ENCODE measurements at regions not wholly inside any gene's neighbourhood (a gene's known extent, or its start where the extent isn't known, plus 50 kb on each side); places are given as distances from the start of the nearest gene placed in this dataset.

GRCh38 chr2:160564591-160564990, 71.0 kb upstream of the RBMS1 start:
- POLR2A ChIA-PET, result no interaction called here
- Histone ChIP-seq H3K9me3 (ENCODE audit: control extremely low read depth in 1 of 5, control insufficient read depth in 4 of 5, insufficient read depth in 2 of 5, low read depth in 1 of 5, low read length in 4 of 5) (no peaks in the 10 kb centered on the region), H3K4me1 (ENCODE audit: control extremely low read depth in 1 of 4, control insufficient read depth in 4 of 4, insufficient read depth in 4 of 4, low read length in 3 of 4) (peaks cover 0 to 8% (median 5%) of the 10 kb centered on the region in 4 experiments), H3K27ac (ENCODE audit: insufficient read depth in 1 of 2, low read depth in 1 of 2, low read length in 2 of 2, poor library complexity in 1 of 2, severe bottlenecking in 2 of 2) (no peak overlapping the region), H3K36me3 (ENCODE audit: control insufficient read depth in 4 of 4, insufficient read depth in 4 of 4, low read length in 3 of 4) (no peaks in the 10 kb centered on the region), H3K4me3 (ENCODE audit: control insufficient read depth in 1 of 7, extremely low read depth in 1 of 7, insufficient read depth in 4 of 7, low read depth in 2 of 7, low read length in 6 of 7) (no peak overlapping the region), H3K27me3 (replicated peaks in 2 of 5; ENCODE audit: control insufficient read depth in 4 of 5, insufficient read depth in 5 of 5, low read length in 4 of 5) (no peaks in the 10 kb centered on the region)
- CTCF ChIA-PET, result interaction anchor here (1.5 kb wide), 1 partner anchor 15 kb away, joined by 3 read pairs; no protein-coding TSS in a partner anchor
- DNase-seq, result peak in 2 of 3 donors; percentile 15 to 27

- no peaks in the 10 kb centered on the region for H3K36me3 ChIP-seq (ENCODE audit: control insufficient read depth in 4 of 4, insufficient read depth in 4 of 4, low read length in 3 of 4)
- H3K4me3 ChIP-seq (ENCODE audit: control insufficient read depth in 1 of 7, extremely low read depth in 1 of 7, insufficient read depth in 4 of 7, low read depth in 2 of 7, low read length in 6 of 7), result no peak overlapping the region
- H3K9me3 ChIP-seq (ENCODE audit: control extremely low read depth in 1 of 5, control insufficient read depth in 4 of 5, insufficient read depth in 2 of 5, low read depth in 1 of 5, low read length in 4 of 5), result no peaks in the 10 kb centered on the region
- peaks cover 0 to 8% (median 6%) of the 10 kb centered on the region in 4 experiments for H3K4me1 ChIP-seq (ENCODE audit: control extremely low read depth in 1 of 4, control insufficient read depth in 4 of 4, insufficient read depth in 4 of 4, low read length in 3 of 4)
- POLR2A ChIA-PET, result no interaction called here
- WGBS (ENCODE audit: insufficient coverage), result 100% methylated on average over 1 of the region's 3 CpGs
- no peak overlapping the region for H3K27ac ChIP-seq (ENCODE audit: insufficient read depth in 1 of 2, low read depth in 1 of 2, low read length in 2 of 2, poor library complexity in 1 of 2, severe bottlenecking in 2 of 2)
- no peaks in the 10 kb centered on the region for H3K27me3 ChIP-seq (replicated peaks in 2 of 5; ENCODE audit: control insufficient read depth in 4 of 5, insufficient read depth in 5 of 5, low read length in 4 of 5)
- CTCF ChIA-PET, result interaction anchor here (0.9 to 1.5 kb wide), 2 partner anchors 16 to 287 kb away, joined by 3 read pairs; no protein-coding TSS in a partner anchor
- DNase-seq, result peak in 1 of 3 donors; percentile 34
These were observed 71.7 kb upstream of the RBMS1 start for GRCh38 chr2:160565099-160565845.

GRCh38 chr2:160566717-160567116, 73.1 kb upstream of the RBMS1 start:
- Histone ChIP-seq H3K9me3 (ENCODE audit: control extremely low read depth in 1 of 5, control insufficient read depth in 4 of 5, insufficient read depth in 2 of 5, low read depth in 1 of 5, low read length in 4 of 5) (peaks cover 0 to 2% (median 0%) of the 10 kb centered on the region in 5 experiments), H3K36me3 (ENCODE audit: control insufficient read depth in 4 of 4, insufficient read depth in 4 of 4, low read length in 3 of 4) (no peaks in the 10 kb centered on the region), H3K4me3 (ENCODE audit: control insufficient read depth in 1 of 7, extremely low read depth in 1 of 7, insufficient read depth in 4 of 7, low read depth in 2 of 7, low read length in 6 of 7) (no peak overlapping the region), H3K4me1 (ENCODE audit: control extremely low read depth in 1 of 4, control insufficient read depth in 4 of 4, insufficient read depth in 4 of 4, low read length in 3 of 4) (peaks cover 0 to 9% (median 7%) of the 10 kb centered on the region in 4 experiments), H3K27ac (ENCODE audit: insufficient read depth in 1 of 2, low read depth in 1 of 2, low read length in 2 of 2, poor library complexity in 1 of 2, severe bottlenecking in 2 of 2) (no peak overlapping the region), H3K27me3 (replicated peaks in 2 of 5; ENCODE audit: control insufficient read depth in 4 of 5, insufficient read depth in 5 of 5, low read length in 4 of 5) (no peaks in the 10 kb centered on the region)
- no peak for DNase-seq
- POLR2A ChIA-PET, result no interaction called here
- CTCF ChIA-PET, result interaction anchor here (1.0 kb wide), 1 partner anchor 222 kb away, joined by 3 read pairs; no protein-coding TSS in a partner anchor

GRCh38 chr2:160568856-160569255, 75.2 kb upstream of the RBMS1 start:
- 100% methylated on average over 3 of the region's 3 CpGs for WGBS (ENCODE audit: insufficient coverage)
- ChIA-PET POLR2A (no interaction called here), CTCF (no interaction called here)
- no peaks in the 10 kb centered on the region for H3K27me3 ChIP-seq (replicated peaks in 2 of 5; ENCODE audit: control insufficient read depth in 4 of 5, insufficient read depth in 5 of 5, low read length in 4 of 5)
- H3K36me3 ChIP-seq (ENCODE audit: control insufficient read depth in 4 of 4, insufficient read depth in 4 of 4, low read length in 3 of 4), result no peaks in the 10 kb centered on the region
- peaks cover 0 to 9% (median 7%) of the 10 kb centered on the region in 4 experiments for H3K4me1 ChIP-seq (ENCODE audit: control extremely low read depth in 1 of 4, control insufficient read depth in 4 of 4, insufficient read depth in 4 of 4, low read length in 3 of 4)
- no peak overlapping the region for H3K4me3 ChIP-seq (ENCODE audit: control insufficient read depth in 1 of 7, extremely low read depth in 1 of 7, insufficient read depth in 4 of 7, low read depth in 2 of 7, low read length in 6 of 7)
- H3K27ac ChIP-seq (ENCODE audit: insufficient read depth in 1 of 2, low read depth in 1 of 2, low read length in 2 of 2, poor library complexity in 1 of 2, severe bottlenecking in 2 of 2), result no peak overlapping the region
- H3K9me3 ChIP-seq (ENCODE audit: control extremely low read depth in 1 of 5, control insufficient read depth in 4 of 5, insufficient read depth in 2 of 5, low read depth in 1 of 5, low read length in 4 of 5), result peaks cover 0 to 12% (median 0%) of the 10 kb centered on the region in 5 experiments
- DNase-seq, result no peak

GRCh38 chr2:160570376-160570775, 76.8 kb upstream of the RBMS1 start:
- ChIA-PET CTCF (no interaction called here), POLR2A (no interaction called here)
- Histone ChIP-seq H3K4me1 (ENCODE audit: control extremely low read depth in 1 of 4, control insufficient read depth in 4 of 4, insufficient read depth in 4 of 4, low read length in 3 of 4) (peaks cover 0 to 5% (median 2%) of the 10 kb centered on the region in 4 experiments), H3K36me3 (ENCODE audit: control insufficient read depth in 4 of 4, insufficient read depth in 4 of 4, low read length in 3 of 4) (no peaks in the 10 kb centered on the region), H3K9me3 (ENCODE audit: control extremely low read depth in 1 of 5, control insufficient read depth in 4 of 5, insufficient read depth in 2 of 5, low read depth in 1 of 5, low read length in 4 of 5) (peaks cover 0 to 12% (median 0%) of the 10 kb centered on the region in 5 experiments), H3K4me3 (ENCODE audit: control insufficient read depth in 1 of 7, extremely low read depth in 1 of 7, insufficient read depth in 4 of 7, low read depth in 2 of 7, low read length in 6 of 7) (no peak overlapping the region), H3K27me3 (replicated peaks in 2 of 5; ENCODE audit: control insufficient read depth in 4 of 5, insufficient read depth in 5 of 5, low read length in 4 of 5) (no peaks in the 10 kb centered on the region), H3K27ac (ENCODE audit: insufficient read depth in 1 of 2, low read depth in 1 of 2, low read length in 2 of 2, poor library complexity in 1 of 2, severe bottlenecking in 2 of 2) (no peak overlapping the region)
- no peak for DNase-seq
- 89% methylated on average over 2 of the region's 2 CpGs for WGBS (ENCODE audit: insufficient coverage)

- peaks cover 0 to 5% (median 1%) of the 10 kb centered on the region in 4 experiments for H3K4me1 ChIP-seq (ENCODE audit: control extremely low read depth in 1 of 4, control insufficient read depth in 4 of 4, insufficient read depth in 4 of 4, low read length in 3 of 4)
- ChIA-PET CTCF (interaction anchor here (1.1 kb wide), 2 partner anchors 12 to 216 kb away, joined by 3 read pairs; no protein-coding TSS in a partner anchor), POLR2A (no interaction called here)
- no peak overlapping the region for H3K27ac ChIP-seq (ENCODE audit: insufficient read depth in 1 of 2, low read depth in 1 of 2, low read length in 2 of 2, poor library complexity in 1 of 2, severe bottlenecking in 2 of 2)
- H3K4me3 ChIP-seq (ENCODE audit: control insufficient read depth in 1 of 7, extremely low read depth in 1 of 7, insufficient read depth in 4 of 7, low read depth in 2 of 7, low read length in 6 of 7), result no peak overlapping the region
- WGBS (ENCODE audit: insufficient coverage), result 90% methylated on average over 1 of the region's 1 CpG
- H3K9me3 ChIP-seq (ENCODE audit: control extremely low read depth in 1 of 5, control insufficient read depth in 4 of 5, insufficient read depth in 2 of 5, low read depth in 1 of 5, low read length in 4 of 5), result peaks cover 0 to 12% (median 0%) of the 10 kb centered on the region in 5 experiments
- no peaks in the 10 kb centered on the region for H3K36me3 ChIP-seq (ENCODE audit: control insufficient read depth in 4 of 4, insufficient read depth in 4 of 4, low read length in 3 of 4)
- no peaks in the 10 kb centered on the region for H3K27me3 ChIP-seq (replicated peaks in 2 of 5; ENCODE audit: control insufficient read depth in 4 of 5, insufficient read depth in 5 of 5, low read length in 4 of 5)
- no peak for DNase-seq
These were observed 81.0 kb upstream of the RBMS1 start for GRCh38 chr2:160574468-160575140.

GRCh38 chr2:160575368-160575767, 81.8 kb upstream of the RBMS1 start:
- no peaks in the 10 kb centered on the region for H3K27me3 ChIP-seq (replicated peaks in 2 of 5; ENCODE audit: control insufficient read depth in 4 of 5, insufficient read depth in 5 of 5, low read length in 4 of 5)
- peaks cover 0 to 12% (median 0%) of the 10 kb centered on the region in 5 experiments for H3K9me3 ChIP-seq (ENCODE audit: control extremely low read depth in 1 of 5, control insufficient read depth in 4 of 5, insufficient read depth in 2 of 5, low read depth in 1 of 5, low read length in 4 of 5)
- no peak overlapping the region for H3K4me3 ChIP-seq (ENCODE audit: control insufficient read depth in 1 of 7, extremely low read depth in 1 of 7, insufficient read depth in 4 of 7, low read depth in 2 of 7, low read length in 6 of 7)
- peaks cover 0 to 3% (median under 1%) of the 10 kb centered on the region in 4 experiments for H3K4me1 ChIP-seq (ENCODE audit: control extremely low read depth in 1 of 4, control insufficient read depth in 4 of 4, insufficient read depth in 4 of 4, low read length in 3 of 4)
- DNase-seq, result no peak
- no peak overlapping the region for H3K27ac ChIP-seq (ENCODE audit: insufficient read depth in 1 of 2, low read depth in 1 of 2, low read length in 2 of 2, poor library complexity in 1 of 2, severe bottlenecking in 2 of 2)
- H3K36me3 ChIP-seq (ENCODE audit: control insufficient read depth in 4 of 4, insufficient read depth in 4 of 4, low read length in 3 of 4), result no peaks in the 10 kb centered on the region
- POLR2A ChIA-PET, result no interaction called here
- CTCF ChIA-PET, result interaction anchor here (1.1 kb wide), 1 partner anchor 13 kb away, joined by 3 read pairs; no protein-coding TSS in a partner anchor

Data from common myeloid progenitor, CD34-positive (primary cell).